HK-2 (cell line): ENCODE measurements at regions not wholly inside any gene's neighbourhood (a gene's known extent, or its start where the extent isn't known, plus 50 kb on each side); places are given as distances from the start of the nearest gene placed in this dataset.

Source experiments
- DNase-seq: peaks from one replicate; pipeline ENCODE4 v3.0.0-alpha.2; 2018; ENCODE audit not compliant: unreplicated experiment

DNA sequence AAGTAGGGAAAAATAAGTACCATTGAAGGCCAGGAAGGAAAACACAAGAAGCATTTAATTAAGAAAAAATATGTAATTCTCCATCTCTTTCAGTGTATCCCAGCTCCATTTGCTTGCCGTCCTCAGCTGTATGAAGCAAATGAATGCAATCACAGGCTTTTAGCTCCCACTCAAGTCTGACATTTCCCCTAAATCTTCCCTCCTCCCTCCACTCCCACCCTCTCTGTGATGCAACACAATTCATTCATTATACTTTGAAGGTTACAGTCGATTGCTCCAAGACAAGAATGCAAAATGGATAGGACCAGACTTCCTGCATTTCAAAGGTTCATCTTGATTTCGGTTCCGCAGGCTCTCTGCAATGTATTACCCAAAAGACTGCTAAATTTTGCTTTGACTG lies 172.7 kb upstream of the SERPINE2 start:
- DNase-seq, result no peak

DNA sequence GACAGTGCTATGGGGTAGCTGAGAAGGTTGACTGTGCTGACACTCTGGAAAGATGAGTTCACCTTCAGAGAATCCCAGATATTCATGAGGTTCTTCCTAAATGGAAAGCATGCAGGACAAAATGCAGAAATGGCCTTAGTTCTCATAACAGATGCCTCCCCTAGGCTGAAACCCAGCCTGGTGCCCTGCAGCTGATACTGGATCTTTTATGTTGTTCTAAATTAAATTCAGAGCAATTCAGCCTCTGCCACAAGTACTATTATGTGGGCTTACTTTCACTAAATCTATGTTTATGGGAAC lies 172.0 kb upstream of the SERPINE2 start:
- DNase-seq, result no peak

DNA sequence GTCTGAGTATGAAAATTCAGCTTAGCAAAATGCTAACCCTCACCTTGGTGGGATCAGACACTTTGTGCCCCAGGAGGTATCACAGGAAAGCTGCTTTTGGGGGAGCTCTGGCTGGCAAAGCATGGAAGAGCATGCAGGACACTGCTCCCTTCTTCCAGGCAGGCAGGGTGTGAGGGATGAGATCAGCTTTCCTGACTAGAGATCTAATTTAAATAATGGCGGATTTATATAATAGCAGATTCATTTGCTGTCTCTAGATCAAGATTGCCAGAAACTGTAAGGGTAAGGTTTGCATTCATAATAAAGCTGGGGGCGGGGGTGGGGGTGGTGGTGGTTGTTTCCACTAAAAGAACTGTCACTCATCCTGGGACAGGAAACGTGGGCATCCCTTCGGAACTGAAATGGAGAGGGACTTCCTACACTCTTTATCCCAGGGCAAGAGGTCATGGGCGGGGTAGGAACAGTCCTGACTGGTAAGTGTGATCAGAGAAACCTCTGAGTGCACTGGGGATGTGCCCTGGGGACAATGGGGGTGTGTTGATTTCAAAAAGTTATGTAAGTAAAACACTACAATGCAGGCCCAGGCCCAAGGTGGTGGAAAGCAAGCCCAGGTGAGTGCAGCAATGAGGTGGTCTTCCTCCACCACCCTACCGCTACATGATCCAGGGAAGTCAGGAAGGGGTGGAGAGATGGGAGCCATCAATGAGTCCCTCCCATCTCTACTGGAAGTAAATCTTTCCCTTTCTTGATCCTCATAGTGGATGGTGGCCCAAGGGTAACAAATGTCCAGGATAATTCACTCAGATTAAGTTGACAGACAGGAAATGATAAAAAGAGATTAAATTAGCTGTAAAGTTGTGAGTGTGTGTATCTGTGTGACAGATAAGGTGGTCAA lies 171.4 kb upstream of the SERPINE2 start:
- DNase-seq, result no peak

DNA sequence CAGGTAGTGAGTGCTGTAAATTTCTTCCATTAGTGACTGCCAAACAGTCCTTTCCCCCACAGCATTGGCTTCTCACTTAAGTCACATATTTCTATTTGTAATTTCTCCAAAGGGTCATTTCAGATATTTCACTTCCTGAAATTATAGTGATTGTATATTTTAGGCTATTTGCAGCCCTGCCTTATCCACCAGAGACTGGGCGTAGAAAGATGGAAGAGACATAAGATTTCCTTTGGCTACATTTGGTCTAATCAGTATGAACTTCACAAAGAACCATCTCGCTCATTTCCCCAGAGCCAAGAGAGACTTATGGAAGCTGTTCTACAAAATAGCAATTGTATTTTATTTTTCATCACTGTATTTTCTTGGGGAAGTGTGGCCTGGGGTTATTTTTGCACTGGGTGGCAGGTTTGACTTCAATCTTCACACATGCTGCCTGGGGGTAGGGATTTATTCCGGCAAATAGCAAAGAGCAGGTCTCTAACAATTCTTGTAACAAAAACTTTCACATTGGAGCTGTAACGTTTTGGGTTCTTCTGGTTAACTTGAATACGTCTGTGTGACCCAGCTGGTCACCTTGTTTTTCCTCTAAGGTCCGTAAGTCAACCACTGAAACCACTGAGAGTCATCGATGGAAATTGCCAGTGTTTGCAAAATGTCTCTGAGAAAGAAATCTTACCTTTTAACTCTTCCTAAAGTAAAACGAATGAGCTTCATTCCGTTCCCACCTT lies 170.6 kb upstream of the SERPINE2 start:
- no peak for DNase-seq

DNA sequence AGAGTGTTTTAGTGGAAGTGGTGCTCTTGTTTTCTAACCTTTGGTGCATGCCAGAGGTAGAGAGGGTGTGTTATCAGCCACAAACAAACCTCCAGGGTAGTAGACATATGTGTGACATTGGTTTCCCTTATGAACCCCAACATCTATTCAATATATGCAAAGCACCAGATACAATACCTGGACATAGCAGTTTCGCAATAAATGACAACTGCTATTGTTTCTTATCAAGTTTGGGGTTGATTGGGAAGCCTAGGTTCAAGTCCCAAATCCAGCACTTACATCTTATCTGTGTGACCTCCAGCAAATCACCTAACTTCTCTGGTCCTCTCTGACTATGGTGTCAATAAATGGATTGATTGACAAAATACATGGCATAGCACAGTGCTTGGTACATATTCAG lies 169.4 kb upstream of the SERPINE2 start:
- no peak for DNase-seq

DNA sequence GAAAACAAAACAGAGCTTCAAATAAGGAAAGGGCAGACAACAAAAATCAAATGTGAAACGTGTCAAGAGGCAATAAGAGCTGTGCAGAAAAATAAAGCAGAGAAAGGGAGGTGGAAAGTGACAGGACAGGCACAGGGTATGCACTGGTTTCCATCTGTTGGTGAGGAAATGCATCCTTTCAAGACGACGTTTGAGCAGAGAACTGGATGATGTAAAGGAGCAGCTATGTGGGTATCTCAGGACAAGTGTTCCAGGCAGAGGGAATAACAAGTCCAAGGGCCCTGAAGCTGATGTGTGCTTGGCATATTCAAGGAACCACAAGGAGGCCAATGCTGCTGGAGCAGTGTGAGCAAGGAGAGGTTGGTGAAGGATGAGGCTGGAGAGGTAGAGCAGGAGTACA lies 168.9 kb upstream of the SERPINE2 start:
- DNase-seq, result no peak

DNA sequence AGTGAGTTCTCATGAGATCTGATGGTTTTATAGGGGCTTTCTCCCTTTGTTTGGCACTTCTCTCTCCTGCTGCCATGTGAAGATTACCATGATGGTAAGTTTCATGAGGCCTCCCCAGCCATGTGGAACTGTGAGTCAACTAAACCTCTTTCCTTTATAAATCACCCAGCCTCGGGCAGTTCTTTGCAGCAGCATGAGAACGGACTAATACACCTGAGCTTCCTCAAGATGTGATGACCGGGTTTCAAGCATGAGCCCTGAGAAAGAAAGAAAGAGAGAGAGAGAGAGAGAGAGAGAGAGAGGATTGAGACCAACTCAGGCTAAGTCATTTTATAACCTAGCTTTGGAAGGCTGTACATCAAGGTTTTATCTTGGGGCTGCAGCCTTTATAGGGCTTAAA lies 167.7 kb upstream of the SERPINE2 start:
- no peak for DNase-seq

DNA sequence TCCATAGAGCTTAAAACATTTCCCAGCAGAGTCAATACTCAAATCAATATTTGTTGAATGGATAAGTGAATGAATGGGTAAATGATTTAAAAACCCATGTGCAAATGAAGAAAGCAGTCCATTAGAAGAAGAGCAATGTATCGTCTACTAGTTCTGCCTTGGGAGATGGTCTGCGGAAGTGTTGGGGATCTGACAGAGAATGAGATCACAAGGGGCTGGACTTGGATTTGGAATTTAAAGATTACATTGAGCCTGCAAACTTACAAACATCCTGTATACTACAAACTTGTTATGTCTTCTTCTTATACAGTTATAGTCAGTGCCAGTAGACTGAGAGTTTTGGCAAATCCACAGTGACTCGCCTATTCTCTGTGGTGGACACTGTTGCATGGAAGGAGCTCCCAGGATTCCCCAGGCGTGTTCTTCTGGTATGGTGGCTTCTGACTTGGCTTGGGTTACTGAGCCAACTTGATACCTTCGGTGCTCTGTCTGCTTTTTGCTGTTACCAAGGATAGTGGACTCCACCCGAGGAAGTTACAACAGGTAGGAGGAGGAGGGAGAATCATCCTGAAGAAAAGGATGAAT lies 163.3 kb upstream of the SERPINE2 start:
- no peak for DNase-seq

DNA sequence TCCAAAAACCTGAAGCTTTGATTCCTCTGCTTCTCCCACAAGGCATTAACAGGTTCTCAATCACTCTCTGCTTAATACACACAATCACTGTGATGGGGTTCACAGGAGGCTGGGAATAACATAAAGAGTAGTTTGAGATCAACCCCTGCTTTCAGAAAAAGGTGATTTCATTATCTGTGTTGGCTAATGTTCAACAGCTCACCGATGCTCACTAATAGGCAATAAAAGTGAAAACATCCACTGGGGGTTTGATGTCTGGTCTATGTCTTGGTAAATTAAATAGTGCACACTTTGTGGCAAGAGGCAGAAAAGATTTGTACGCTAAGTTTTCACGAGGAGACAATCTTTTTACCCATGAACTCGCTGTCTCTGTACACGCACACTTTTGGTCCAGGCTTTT lies 159.3 kb upstream of the SERPINE2 start:
- DNase-seq, result no peak

DNA sequence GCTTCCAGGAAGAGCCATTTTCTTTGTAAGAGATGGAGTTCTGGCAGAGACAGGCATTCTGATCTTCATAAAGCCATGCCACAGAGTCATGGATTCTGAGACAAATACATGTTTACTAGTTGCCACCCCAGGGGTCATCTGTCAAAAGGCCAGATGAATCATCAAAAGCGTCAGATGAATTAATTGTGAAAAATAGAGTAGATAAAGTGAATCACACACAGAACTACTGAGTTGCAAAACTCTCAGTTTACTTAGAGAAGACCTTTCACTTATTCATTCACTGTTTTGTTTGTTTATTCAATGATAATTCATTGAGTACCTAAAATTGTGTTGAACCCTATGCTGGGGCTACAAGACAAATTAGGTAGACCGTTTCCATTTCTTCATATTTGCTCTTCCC lies 157.7 kb upstream of the SERPINE2 start:
- no peak for DNase-seq

DNA sequence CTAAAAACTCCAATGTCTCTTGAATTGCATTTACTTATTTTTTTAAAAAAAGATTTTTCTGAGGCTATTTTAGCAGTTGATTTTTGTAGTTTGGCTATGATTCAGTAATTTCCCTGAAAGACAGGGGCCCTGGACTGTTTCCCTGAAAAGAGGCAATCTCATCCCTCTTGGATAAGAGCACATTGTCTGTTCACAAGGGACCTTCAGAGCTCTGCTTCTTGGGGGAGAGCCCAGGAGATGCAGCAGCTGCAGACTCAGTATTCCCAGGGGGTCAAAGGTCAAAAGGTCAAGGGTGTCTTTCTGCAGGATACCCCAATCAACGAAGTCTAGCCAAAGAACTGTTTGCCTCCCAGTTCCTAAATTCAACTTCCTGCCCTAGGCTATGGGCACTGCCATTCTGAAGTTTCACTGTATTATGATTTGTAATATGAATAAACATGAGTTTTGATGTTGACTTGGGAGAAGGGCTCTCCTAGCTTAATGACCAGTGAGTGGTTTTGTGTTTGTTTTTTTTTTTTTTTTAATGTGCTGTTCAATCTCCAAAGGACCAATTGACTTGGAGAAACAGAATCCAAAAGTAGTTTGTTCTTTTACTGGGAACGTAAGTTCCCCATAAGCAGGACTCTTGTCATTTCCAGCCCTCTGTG lies 157.0 kb upstream of the SERPINE2 start:
- DNase-seq, result no peak

DNA sequence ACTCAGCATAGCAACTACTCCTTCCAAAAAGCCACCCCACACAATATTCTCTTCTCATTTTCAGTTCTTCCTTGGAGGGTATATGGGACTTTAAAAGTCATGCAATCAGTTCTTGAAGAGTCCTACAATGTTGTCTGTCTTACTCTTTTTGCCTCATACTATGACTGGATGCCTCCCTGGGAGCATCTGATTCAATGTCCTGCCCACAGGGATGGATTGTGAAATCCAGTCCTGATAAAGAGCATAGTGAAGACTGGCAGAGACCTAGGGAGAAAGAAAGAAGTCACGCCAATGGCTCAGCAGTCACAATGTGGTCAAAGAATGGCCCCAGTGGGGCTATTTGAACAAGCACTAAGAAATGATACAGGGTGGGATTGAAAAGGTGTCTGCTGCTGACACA lies 155.1 kb upstream of the SERPINE2 start:
- no peak for DNase-seq

DNA sequence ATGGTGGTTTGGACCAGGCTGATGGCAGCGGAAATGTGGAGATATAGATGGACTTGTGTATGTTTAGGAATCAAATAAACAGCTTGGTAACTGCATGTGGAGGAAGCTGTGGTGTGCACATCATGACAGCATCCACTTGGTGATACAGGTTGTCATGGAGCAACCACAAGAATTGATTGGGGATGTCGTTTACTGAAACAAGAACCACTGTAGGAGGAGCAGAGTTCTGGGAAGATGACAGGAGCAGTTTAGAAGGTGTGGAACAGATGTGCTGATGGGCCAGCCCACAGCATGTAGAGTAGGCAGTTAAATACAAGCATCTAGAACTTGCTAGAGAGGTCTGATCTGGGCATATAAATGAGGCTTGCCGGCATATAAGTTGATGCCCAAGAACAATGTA lies 152.4 kb upstream of the SERPINE2 start:
- DNase-seq, result no peak

DNA sequence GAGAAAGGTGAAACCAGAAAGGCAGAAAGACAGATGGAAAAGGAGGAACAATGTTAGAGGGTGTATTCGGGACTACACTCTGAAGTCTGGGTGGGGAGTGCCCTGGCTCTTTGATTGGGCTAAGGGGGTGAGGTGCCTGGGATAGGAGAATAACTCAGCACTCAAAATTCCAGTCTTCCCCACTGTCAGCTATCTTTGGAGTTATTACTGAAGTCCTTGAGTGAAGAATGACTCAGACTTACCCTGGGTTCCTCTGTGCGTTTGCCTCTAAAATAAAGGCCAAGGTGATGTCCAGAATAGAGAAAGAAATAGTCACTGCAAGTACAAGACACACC lies 151.8 kb upstream of the SERPINE2 start:
- no peak for DNase-seq

DNA sequence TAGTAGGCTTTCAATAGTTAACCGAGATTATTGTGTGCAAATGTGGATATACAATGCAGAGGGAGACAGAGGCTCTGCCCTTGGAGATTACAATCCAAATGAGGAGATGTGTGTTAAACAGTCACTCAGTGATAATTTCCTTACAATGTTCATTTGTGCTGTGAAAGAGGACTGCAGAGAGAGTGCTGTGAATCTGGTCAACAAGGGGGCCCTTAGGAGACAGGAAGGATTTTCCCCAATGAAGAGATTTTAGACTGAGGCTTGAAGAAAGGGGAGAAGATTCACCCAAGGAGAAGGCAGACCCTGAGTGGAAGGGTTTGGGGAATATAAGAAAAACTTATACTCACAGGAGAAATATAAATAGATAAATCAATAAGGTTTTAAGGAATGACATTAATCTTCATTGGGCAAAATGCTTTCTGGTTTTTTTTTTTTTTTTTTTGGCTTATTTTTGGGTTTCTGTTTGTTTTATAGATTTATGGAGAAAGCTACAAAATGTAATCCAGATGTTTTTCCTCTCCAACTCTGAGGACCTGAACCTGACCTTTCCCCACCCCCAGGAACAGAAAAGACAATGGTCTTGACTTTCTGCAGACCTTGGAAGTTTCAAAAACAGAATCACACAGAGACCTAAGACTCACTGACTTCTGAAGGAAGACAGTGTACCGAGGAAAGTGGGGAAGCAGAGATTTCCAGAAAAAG lies 151.3 kb upstream of the SERPINE2 start:
- DNase-seq, result no peak

DNA sequence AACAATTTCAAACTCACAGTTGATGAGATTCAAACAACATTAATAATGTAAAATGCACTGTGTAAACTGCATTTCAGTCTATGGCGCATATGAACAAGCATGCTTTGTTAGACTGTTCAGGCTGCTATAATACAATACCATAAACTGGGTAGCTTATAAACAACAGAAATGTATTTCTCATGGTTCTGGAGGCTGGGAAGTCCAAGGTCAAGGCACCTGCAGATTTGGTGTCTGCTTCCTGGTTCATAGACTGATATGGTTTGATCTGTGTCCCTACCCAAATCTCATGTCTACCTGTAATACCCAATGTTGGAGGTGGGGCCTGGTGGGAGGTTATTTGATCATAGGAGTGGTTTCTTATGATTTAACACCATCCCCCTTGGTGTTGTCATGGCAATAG lies 148.1 kb upstream of the SERPINE2 start:
- no peak for DNase-seq

DNA sequence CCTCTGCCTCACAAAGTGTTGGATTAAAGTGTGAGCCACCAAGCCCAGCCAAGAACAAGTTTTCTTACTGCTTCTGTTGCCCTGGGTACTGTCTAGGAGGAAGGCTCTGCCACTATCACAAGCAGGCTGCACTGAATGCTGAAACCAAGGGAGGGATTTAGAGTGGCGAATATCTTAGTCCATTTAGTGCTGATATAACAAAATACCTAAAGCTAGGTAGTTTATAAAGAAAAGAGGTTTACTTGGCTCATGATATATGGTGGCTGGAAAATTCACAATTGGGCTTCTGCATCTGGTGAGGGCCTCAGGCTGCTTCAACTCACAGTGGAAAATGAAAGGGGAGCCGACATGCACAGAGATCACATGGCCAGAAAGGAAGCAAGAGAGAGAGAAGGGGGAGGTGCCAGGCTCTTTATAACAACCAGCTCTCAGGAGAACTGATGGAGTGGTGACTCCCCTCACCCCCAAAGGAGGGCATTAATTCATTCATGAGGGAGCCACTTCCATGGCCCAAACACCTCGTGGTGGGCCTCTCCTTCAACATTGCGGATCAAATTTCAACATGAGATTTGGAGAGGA lies 146.0 kb upstream of the SERPINE2 start:
- no peak for DNase-seq

DNA sequence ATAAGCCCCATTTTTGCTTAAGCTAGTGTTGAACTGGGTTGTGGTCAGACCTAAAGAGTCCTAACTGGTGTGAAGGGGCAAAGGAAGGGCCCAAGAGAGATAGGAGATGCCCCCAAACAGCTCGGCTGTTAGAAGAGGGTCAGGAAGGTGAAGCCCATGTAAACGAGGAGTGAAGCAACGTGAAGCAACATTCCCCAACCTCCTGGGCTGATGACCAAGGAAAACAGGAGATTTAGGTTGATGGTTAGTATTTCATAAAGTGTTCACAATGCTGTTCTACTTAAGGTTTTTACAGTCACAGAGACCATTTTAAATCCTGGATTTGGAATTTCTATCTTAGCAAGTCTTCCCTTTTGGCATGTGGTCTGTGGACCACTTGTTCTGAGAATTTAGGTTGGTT lies 144.0 kb upstream of the SERPINE2 start:
- DNase-seq, result no peak

DNA sequence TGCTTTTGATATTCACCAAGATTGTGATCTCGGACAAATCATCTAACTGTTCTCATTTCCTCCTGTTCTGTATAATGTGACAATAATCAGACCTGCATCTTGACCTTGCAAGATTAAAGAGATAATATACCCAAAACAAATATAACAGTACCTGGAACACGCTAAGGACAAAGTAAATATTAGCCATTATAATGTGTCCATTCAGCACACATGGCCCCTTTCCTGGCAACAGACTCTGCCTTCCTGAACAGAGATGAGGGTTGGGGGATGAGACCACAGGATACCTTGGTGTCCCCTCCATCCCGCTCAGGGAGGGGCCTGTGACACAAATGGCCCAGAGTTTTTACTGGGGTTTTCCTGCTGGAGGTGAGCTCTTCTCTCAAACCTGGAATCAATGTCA lies 143.4 kb upstream of the SERPINE2 start:
- DNase-seq, result no peak

DNA sequence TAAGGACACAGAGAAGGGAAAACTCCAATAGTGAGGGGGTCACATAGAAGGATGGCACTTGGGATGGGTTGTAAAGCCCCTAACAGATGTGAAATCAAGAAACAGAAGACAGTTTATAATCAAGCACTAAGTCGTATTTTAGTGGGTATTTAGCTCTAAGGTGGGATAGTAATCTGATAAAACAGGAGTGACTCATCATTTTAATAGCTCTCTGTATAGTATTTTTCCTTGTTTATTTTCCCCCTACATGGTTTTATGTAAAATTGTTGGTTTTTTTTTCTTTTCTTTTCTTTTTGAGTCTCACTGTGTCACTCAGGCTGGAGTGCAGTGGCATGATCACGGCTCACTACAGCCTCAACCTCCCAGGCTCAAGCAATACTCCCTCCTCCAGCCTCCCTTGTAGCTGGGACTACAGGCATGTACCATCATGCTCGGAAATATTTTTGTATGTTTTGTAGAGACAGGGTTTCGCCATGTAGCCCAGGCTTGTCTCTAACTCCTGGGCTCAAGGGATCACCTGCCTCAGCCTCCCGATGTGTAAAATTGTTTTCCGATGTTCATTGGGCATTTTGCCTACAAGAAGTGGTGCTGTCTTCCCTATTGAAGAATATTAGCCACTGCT lies 142.6 kb upstream of the SERPINE2 start:
- DNase-seq, result no peak

DNA sequence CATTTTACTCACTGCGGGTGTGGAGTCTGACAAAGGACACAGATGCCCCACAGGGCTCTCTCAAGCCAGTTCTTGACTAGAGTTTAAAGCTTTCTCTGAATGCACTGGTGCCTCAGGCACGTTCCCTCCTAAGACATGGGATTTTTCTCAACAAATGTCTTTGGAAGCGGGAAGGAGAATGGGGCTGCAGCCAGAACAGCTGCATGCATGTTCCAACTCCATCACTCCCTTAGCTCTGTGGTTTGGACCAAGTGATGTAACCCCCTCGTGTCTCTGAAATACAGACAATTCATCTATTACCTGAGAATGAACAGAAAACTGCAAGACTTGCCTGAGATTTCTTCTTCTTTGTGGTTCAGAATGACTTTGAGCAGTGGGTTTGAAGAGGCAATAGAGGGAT lies 141.7 kb upstream of the SERPINE2 start:
- no peak for DNase-seq
